CD4-positive, alpha-beta memory T cell (primary cell): ENCODE measurements at regions not wholly inside any gene's neighbourhood (a gene's known extent, or its start where the extent isn't known, plus 50 kb on each side); places are given as distances from the start of the nearest gene placed in this dataset.

Experiments used
- CTCF ChIA-PET: fragments of 350-600 bp; sonication (Branson Sonifier 250); formaldehyde crosslinking; loops from one replicate; lab custom pipeline; 2021; ENCODE audit warnings: inconsistent platforms; ENCODE audit not compliant: partially characterized antibody; lab: Charles Lee
- POLR2A ChIA-PET: fragments of 350-600 bp; sonication (Branson Sonifier 250); formaldehyde crosslinking; loops from one replicate; lab custom pipeline; 2021; ENCODE audit not compliant: partially characterized antibody; lab: Charles Lee
- DNase-seq, 5 donors: peaks; one replicate each; pipeline versions ENCODE4 v3.0.0 to v3.0.0-alpha.2; 2020 to 2022; ENCODE audit warnings: mixed read lengths in 1 of 5
- H3K27ac ChIP-seq: one replicate; pipeline ENCODE4 v1.7.0; 2013; ENCODE audit warnings: low read depth, low read length
- H3K27me3 ChIP-seq: 2 replicates; pipeline ENCODE4 v1.7.0; 2013; ENCODE audit warnings: mild to moderate bottlenecking, low read length, moderate library complexity; ENCODE audit not compliant: insufficient read depth
- H3K36me3 ChIP-seq: 2 replicates; pipeline ENCODE4 v1.7.0; 2013; ENCODE audit warnings: mild to moderate bottlenecking, low read length, moderate library complexity; ENCODE audit not compliant: insufficient read depth
- H3K4me1 ChIP-seq: 2 replicates; pipeline ENCODE4 v1.7.0; 2013; ENCODE audit warnings: mild to moderate bottlenecking, low read length, moderate library complexity; ENCODE audit not compliant: insufficient read depth
- H3K4me3 ChIP-seq, 2 donors: one replicate each; pipeline ENCODE4 v1.7.0; 2013; ENCODE audit warnings: low read length in 2 of 2, mild to moderate bottlenecking in 1 of 2
- H3K9me3 ChIP-seq, 2 donors: one replicate each; pipeline ENCODE4 v1.7.0; 2013; ENCODE audit warnings: low read length in 2 of 2, control low read depth in 1 of 2; ENCODE audit not compliant: control insufficient read depth in 1 of 2
- H3K27ac Mint-ChIP-seq, 7 donors: one replicate each; pipeline ENCODE4 v1.8.0; 2020 to 2021; ENCODE audit warnings: mixed read lengths in 7 of 7, mild to moderate bottlenecking in 6 of 7, inconsistent platforms in 3 of 7, moderate library complexity in 3 of 7
- H3K27me3 Mint-ChIP-seq, 2 donors: one replicate each; pipeline ENCODE4 v1.8.0; 2020 to 2021; ENCODE audit warnings: mixed read lengths in 2 of 2
- H3K36me3 Mint-ChIP-seq, 2 donors: one replicate each; pipeline ENCODE4 v1.8.0; 2020 to 2021; ENCODE audit warnings: mixed read lengths in 2 of 2, inconsistent platforms in 1 of 2, mild to moderate bottlenecking in 1 of 2
- H3K4me1 Mint-ChIP-seq, 4 donors: one replicate each; pipeline ENCODE4 v1.8.0; 2020 to 2021; ENCODE audit warnings: mixed read lengths in 4 of 4, mild to moderate bottlenecking in 1 of 4
- H3K4me3 Mint-ChIP-seq, 8 donors: one replicate each; pipeline ENCODE4 v1.8.0; 2020 to 2021; ENCODE audit warnings: mixed read lengths in 8 of 8, mild to moderate bottlenecking in 7 of 8, moderate library complexity in 6 of 8, inconsistent platforms in 3 of 8
- H3K9me3 Mint-ChIP-seq, 8 donors: one replicate each; pipeline ENCODE4 v1.8.0; 2020 to 2021; ENCODE audit warnings: mixed read lengths in 8 of 8, mild to moderate bottlenecking in 5 of 8, inconsistent platforms in 3 of 8, moderate library complexity in 1 of 8
- intact Hi-C: fragments of 100-400 bp; cut with micrococcal nuclease; formaldehyde crosslinking; loops from one replicate; pipeline ENCODE4 v1.15.1; 2023

DNA sequence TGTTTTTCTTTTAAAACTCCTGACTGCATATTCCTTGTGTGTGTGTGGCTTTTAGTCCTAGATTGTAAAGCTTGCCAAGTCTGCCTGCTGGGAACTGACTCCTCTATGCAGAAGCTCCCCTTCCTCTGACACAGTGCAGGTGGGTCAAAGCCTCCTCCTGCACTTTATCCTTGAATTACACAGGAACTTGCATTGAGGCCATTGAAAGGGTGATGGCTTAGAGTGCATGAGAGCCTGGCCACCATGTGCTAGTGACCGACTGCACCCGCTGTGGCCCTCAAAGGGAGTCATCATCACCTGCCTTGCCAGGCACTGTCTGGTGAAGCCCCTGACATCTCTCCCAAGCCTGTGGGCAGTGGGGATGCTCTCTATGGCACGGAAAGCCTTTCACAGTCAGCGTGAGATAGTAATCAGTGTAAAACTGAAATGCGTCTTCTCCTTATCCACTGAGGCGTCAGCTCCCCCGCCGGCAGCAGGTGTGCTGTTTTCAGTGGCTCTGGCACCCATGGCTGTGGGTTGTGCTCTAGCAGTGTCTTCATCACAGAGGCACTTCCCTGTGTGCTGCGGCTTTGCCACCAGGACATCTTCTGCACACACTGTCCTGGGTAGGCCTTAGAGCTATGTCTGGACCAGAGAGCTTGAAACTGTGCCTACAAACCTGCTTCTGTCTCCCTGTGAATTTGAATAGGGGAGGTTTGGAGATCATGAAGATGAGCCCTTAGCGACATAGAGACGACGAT lies 87.9 kb downstream of the THBS2 start:
- no peak for DNase-seq
- intact Hi-C loops: no loop called here
- Histone ChIP-seq H3K27me3 (no peaks in the 10 kb centered on the region), H3K4me3 (no peak overlapping the region), H3K4me1 (no peaks in the 10 kb centered on the region), H3K36me3 (no peaks in the 10 kb centered on the region), H3K9me3 (no peaks in the 10 kb centered on the region), H3K27ac (no peak overlapping the region)
- Mint-ChIP-seq H3K9me3 (peaks cover 0 to 1% (median 0%) of the 10 kb centered on the region in 8 donors), H3K27me3 (peaks cover 2 to 6% of the 10 kb centered on the region in 2 donors), H3K27ac (no peak overlapping the region), H3K4me1 (no peaks in the 10 kb centered on the region), H3K36me3 (no peaks in the 10 kb centered on the region), H3K4me3 (no peak overlapping the region)
- POLR2A ChIA-PET: no interaction called here
- CTCF ChIA-PET: no interaction called here

DNA sequence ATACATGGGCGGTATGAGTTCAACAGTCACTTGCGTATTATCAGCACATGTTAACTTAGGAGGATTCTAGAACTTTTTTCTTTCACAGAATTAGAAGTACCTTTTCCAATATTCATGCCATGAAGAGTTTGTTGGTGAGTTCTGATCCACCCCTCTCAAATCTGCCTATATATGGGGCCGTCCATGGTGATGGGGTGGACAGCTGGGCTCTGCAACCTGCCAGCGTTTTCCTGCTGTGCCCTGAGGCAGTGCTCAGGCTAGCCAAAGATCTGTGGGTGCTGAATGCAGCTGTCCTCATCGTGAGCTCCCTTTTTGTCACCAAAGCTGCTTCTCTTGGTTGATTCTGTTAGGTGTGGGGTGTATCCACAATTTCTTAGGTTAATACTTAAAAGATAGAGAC lies 88.7 kb downstream of the THBS2 start:
- H3K27ac Mint-ChIP-seq: no peak overlapping the region

DNA sequence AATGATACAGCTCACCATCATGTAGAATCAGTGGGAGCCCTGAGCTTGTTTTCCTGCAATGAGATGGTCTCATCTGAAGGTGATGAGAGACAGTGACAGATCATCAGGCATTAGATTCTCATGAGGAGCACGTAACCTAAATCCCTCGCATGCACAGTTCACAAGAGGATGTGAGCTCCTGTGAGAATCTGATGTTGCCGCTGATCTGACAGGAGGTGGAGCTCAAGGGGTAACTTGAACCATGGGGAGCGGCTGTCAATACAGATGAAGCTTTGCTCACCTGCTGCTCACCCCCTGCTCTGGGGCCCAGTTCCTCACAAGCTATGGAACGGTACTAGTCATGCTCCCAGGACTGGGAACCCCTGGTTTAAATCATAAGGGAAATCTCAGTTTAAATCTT lies 89.2 kb downstream of the THBS2 start:
- no peak for DNase-seq
- intact Hi-C loops: no loop called here
- Mint-ChIP-seq H3K27me3 (peaks cover 2 to 4% of the 10 kb centered on the region in 2 donors), H3K4me3 (no peak overlapping the region), H3K9me3 (peaks cover 0 to 1% (median 0%) of the 10 kb centered on the region in 8 donors), H3K27ac (no peak overlapping the region), H3K4me1 (no peaks in the 10 kb centered on the region), H3K36me3 (no peaks in the 10 kb centered on the region)
- Histone ChIP-seq H3K4me1 (no peaks in the 10 kb centered on the region), H3K36me3 (no peaks in the 10 kb centered on the region), H3K27ac (no peak overlapping the region), H3K4me3 (no peak overlapping the region), H3K27me3 (no peaks in the 10 kb centered on the region), H3K9me3 (no peaks in the 10 kb centered on the region)
- POLR2A ChIA-PET: no interaction called here
- CTCF ChIA-PET: no interaction called here

More for the DNA sequence above, 88.7 kb downstream of the THBS2 start:
- Mint-ChIP-seq H3K36me3 (no peaks in the 10 kb centered on the region), H3K4me3 (no peak overlapping the region), H3K27me3 (peaks cover 2 to 4% of the 10 kb centered on the region in 2 donors), H3K4me1 (no peaks in the 10 kb centered on the region), H3K9me3 (peaks cover 0 to 1% (median 0%) of the 10 kb centered on the region in 8 donors)
- intact Hi-C loops: no loop called here
- ChIA-PET CTCF (no interaction called here), POLR2A (no interaction called here)
- no peak overlapping the region for H3K27ac ChIP-seq
- no peaks in the 10 kb centered on the region for H3K9me3 ChIP-seq
- no peaks in the 10 kb centered on the region for H3K27me3 ChIP-seq
- no peak for DNase-seq
- H3K4me3 ChIP-seq: no peak overlapping the region
- H3K36me3 ChIP-seq: no peaks in the 10 kb centered on the region
- no peaks in the 10 kb centered on the region for H3K4me1 ChIP-seq

DNA sequence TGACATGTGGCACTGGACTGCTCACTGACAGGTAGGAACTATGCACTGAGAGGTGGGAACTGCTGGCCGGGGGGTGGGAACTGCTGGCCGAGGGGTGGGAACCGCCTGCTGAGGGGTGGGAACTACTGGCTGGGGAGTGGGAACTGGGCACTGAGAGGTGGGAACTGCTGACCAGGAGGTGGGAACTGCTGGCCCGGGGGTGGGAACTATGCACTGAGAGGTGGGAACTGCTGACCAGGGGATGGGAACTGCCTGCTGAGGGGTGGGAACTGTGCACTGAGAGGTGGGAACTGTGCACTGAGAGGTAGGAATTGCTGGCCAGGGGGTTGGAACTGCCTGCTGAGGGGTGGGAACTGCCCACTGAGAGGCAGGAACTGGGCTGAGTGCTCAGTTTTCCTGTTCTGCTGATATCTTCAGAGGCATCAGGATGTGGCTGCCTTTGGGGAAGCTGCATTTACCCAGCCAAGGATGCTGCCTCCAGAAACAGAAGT lies 90.2 kb downstream of the THBS2 start:
- ChIA-PET CTCF (no interaction called here), POLR2A (no interaction called here)
- H3K27ac ChIP-seq: no peak overlapping the region
- H3K27ac Mint-ChIP-seq: no peak overlapping the region
- H3K36me3 Mint-ChIP-seq: no peaks in the 10 kb centered on the region
- no peaks in the 10 kb centered on the region for H3K27me3 ChIP-seq
- H3K4me1 Mint-ChIP-seq: no peaks in the 10 kb centered on the region
- peaks cover 0 to 1% (median 0%) of the 10 kb centered on the region in 8 donors for H3K9me3 Mint-ChIP-seq
- peaks cover 2 to 4% of the 10 kb centered on the region in 2 donors for H3K27me3 Mint-ChIP-seq
- H3K36me3 ChIP-seq: no peaks in the 10 kb centered on the region
- H3K4me3 Mint-ChIP-seq: no peak overlapping the region
- H3K4me1 ChIP-seq: no peaks in the 10 kb centered on the region
- intact Hi-C loops: no loop called here
- H3K9me3 ChIP-seq: no peaks in the 10 kb centered on the region
- no peak for DNase-seq
- H3K4me3 ChIP-seq: no peak overlapping the region

DNA sequence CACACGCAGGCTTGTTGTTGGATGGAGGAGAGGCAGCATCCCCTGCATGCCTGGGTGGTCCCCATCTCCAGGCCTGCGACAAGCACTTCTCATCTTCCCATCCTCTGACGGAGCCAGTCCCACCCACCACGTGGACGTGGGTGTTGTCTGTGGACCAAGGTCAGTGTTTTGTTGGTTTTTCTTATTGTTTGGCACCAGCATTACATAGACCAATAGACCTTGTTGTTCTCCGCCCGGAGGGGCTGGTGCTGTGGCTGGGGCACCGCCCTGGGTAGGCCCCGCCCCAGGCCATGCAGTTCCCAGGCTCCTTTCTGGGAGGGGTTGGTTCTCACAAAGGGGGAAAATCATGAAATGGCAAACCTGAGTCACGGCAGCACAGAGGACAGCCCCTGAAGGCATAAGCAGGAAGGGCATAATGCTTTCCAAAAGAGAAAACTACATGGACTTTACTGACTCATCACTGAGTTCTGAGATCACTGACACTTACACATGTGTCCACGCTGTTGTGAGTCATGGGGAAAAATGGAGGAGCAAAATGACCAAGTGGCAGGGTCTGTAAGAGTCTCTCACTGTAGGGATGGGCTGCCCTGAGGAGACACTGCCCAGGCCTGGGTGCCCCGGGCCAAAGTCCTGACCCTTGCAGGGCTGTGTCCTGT lies 90.8 kb downstream of the THBS2 start:
- Mint-ChIP-seq H3K9me3 (peaks cover 0 to 1% (median 0%) of the 10 kb centered on the region in 8 donors), H3K4me1 (no peaks in the 10 kb centered on the region), H3K36me3 (no peaks in the 10 kb centered on the region), H3K27me3 (peaks cover 2 to 4% of the 10 kb centered on the region in 2 donors), H3K27ac (no peak overlapping the region), H3K4me3 (no peak overlapping the region)
- intact Hi-C loops: no loop called here
- Histone ChIP-seq H3K4me3 (no peak overlapping the region), H3K27me3 (no peaks in the 10 kb centered on the region), H3K9me3 (no peaks in the 10 kb centered on the region), H3K36me3 (no peaks in the 10 kb centered on the region), H3K4me1 (no peaks in the 10 kb centered on the region), H3K27ac (no peak overlapping the region)
- no peak for DNase-seq
- ChIA-PET POLR2A (no interaction called here), CTCF (no interaction called here)

DNA sequence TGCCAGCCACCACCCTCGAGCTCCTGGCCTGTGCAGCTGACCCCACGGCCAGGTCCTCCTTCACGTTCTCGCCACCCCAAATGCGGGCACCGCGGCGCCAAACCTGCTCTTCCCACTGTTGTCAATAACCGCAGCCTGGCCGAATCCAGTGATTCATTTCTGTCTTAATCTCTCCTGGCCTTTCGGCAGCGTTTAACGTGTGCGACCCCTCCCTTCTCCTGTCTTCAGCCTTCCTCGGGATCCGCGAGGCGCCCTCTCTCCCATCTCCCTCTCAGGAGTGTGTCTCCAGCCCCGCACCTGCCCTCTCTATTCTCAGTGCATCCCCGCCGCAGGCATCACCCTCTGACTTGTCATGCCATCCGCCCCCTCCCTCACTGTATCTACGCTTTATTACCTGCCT lies 91.4 kb downstream of the THBS2 start:
- ChIA-PET CTCF (no interaction called here), POLR2A (no interaction called here)
- H3K27ac Mint-ChIP-seq: no peak overlapping the region

DNA sequence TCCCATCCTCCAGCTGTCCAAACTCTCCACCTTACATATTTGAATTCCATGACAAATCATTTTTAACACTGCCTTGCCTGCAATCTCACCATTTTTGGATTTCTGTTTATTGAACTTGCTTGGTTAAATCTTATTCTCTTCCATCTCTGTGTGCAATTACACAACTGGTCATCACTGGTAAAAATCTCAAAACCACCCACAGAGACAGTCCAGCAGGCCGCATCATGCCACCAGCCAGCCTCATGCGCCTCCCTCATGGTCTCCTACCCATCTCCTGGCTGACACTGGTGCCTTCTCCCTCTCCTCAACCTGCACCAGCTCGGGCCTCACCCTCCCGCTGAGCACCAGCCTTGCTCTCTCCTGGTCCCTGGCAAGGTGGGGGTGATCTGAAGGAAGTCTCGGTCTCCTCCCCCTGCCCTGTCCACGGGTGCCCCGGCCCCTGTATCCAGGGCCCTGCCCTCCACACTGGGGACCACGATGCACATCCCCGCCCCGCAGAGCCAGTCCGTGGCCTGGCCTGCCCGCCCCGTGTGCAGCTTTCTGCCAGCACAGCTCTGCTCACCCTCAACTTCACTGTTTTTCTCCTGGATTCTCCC lies 92.0 kb downstream of the THBS2 start:
- Histone ChIP-seq H3K27me3 (no peaks in the 10 kb centered on the region), H3K4me3 (no peak overlapping the region), H3K36me3 (no peaks in the 10 kb centered on the region), H3K9me3 (no peaks in the 10 kb centered on the region), H3K4me1 (no peaks in the 10 kb centered on the region), H3K27ac (no peak overlapping the region)
- no peak overlapping the region for H3K4me3 Mint-ChIP-seq
- H3K27me3 Mint-ChIP-seq: peaks cover 2 to 5% of the 10 kb centered on the region in 2 donors
- H3K27ac Mint-ChIP-seq: no peak overlapping the region
- POLR2A ChIA-PET: no interaction called here
- no peaks in the 10 kb centered on the region for H3K4me1 Mint-ChIP-seq
- CTCF ChIA-PET: no interaction called here
- no peak for DNase-seq
- intact Hi-C loops: no loop called here
- no peaks in the 10 kb centered on the region for H3K36me3 Mint-ChIP-seq
- H3K9me3 Mint-ChIP-seq: peaks cover 0 to 1% (median 0%) of the 10 kb centered on the region in 8 donors

More for the DNA sequence above, 91.4 kb downstream of the THBS2 start:
- Mint-ChIP-seq H3K9me3 (peaks cover 0 to 1% (median 0%) of the 10 kb centered on the region in 8 donors), H3K4me3 (no peak overlapping the region), H3K27me3 (peaks cover 2 to 4% of the 10 kb centered on the region in 2 donors), H3K36me3 (no peaks in the 10 kb centered on the region), H3K4me1 (no peaks in the 10 kb centered on the region)
- H3K27ac ChIP-seq: no peak overlapping the region
- DNase-seq: no peak
- intact Hi-C loops: no loop called here
- no peaks in the 10 kb centered on the region for H3K27me3 ChIP-seq
- no peaks in the 10 kb centered on the region for H3K36me3 ChIP-seq
- no peaks in the 10 kb centered on the region for H3K4me1 ChIP-seq
- no peaks in the 10 kb centered on the region for H3K9me3 ChIP-seq
- H3K4me3 ChIP-seq: no peak overlapping the region
